Right lobe of liver (tissue), 4 donors: ENCODE measurements at regions not wholly inside any gene's neighbourhood (a gene's known extent, or its start where the extent isn't known, plus 50 kb on each side); places are given as distances from the start of the nearest gene placed in this dataset.

Experiments
- CTCF ChIP-seq, 4 donors: fragments of 200-600 bp in 3 of 4; fragments of 450-650 bp in 1 of 4; IDR thresholded peaks; one replicate each; pipeline versions ENCODE4 v1.5.1 to v1.8.0; 2016 to 2022; ENCODE audit warnings: antibody characterized with exemption in 4 of 4, mild to moderate bottlenecking in 2 of 4
- POLR2A ChIP-seq: fragments of 450-650 bp; IDR thresholded peaks from one replicate; pipeline ENCODE4 v1.6.1; 2017; ENCODE audit warnings: antibody characterized with exemption, mild to moderate bottlenecking
- donor health status: DM: no; HTN: no; CAD: no.
- donor health status: DM: no; HTN: no; CAD: no.
- donor health status: DM: no; HTN: yes; CAD: no.

- TF ChIP-seq CTCF (IDR thresholded peaks at IDR 0.05) (no peak), POLR2A (no peak)
Observed at GRCh38 chr1:147078606-147079399, 93.5 kb downstream of the PRKAB2 start.
